ENCODE measurements at regions not wholly inside any gene's neighbourhood (a gene's known extent, or its start where the extent isn't known, plus 50 kb on each side); places are given as distances from the start of the nearest gene placed in this dataset.

DNA sequence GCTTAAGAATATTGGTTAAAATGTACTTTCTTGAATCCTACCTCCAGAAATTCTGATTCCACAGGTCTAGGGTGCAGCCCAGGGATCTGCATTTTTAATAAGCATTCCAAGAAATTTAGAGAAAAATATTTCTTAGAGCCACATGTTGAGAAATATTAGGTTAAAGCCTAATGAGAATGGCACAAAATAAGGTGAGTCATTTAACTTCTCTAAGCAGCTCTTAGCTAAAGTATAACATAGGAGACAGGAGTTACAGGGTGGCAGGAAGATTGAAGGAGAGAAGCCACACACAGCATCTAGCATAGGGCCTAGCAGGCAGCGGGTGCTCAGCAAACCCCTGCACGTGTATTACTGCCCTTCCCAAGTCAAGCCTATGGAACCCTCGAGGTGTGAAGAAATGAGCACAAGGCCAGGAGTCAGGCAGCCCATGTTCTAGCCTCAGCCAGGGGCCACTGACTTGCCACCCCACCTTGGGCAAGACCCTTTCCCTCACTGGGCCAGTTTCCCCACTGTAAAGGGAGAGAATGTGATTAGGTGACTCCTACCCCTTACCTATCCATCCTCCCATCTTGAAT is 197.1 kb upstream of the TLE3 start:
- TF ChIP-seq, protein P1, sequence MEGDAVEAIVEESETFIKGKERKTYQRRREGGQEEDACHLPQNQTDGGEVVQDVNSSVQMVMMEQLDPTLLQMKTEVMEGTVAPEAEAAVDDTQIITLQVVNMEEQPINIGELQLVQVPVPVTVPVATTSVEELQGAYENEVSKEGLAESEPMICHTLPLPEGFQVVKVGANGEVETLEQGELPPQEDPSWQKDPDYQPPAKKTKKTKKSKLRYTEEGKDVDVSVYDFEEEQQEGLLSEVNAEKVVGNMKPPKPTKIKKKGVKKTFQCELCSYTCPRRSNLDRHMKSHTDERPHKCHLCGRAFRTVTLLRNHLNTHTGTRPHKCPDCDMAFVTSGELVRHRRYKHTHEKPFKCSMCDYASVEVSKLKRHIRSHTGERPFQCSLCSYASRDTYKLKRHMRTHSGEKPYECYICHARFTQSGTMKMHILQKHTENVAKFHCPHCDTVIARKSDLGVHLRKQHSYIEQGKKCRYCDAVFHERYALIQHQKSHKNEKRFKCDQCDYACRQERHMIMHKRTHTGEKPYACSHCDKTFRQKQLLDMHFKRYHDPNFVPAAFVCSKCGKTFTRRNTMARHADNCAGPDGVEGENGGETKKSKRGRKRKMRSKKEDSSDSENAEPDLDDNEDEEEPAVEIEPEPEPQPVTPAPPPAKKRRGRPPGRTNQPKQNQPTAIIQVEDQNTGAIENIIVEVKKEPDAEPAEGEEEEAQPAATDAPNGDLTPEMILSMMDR (IDR thresholded peaks at IDR 0.05), result no peak

DNA sequence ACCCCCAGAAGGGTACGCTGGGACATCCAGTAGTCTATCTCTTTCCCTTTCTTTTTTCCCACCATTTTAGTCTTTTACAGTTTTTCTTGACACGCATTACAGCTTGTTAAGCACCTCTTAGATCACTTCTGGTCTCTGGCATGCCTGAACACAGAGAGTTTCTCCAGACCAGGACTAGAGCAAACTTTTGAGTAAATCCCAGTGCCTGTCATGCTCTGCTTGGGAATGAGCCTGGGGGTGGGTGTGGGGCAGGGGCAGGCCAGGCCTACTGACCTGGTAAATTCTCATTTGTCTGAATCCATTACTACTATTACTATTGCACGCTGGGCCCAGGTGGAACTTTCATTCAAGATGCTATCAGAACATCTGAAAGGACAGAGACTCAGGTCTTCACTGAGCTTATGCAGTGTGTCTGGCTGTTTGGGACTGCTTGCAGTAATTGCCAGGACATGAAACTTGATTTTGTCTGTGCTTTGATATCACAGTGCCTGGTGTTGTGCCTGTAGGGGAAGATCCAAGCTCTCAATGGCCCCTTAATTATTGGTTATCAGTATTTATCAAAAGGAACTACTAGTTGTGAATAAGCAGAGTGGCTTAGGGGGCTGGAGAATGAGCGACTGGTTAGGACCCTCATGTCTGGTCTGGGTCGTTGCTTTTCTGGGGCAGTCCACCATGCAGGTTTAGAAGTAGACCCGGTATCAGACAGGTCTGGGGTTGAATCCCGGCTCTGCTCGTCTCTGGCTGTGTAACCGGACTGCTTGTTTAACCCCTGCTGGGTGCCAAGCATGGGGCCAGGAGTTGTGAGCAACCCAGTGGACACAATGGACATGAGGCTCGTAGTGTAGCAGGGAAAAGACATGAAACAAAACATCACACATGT is 196.1 kb upstream of the TLE3 start:
- TF ChIP-seq, protein P1 (IDR thresholded peaks at IDR 0.05), result no peak

- TF ChIP-seq, protein P1 (IDR thresholded peaks at IDR 0.05), result no peak
Observed at GRCh38 chr15:70293138-70293537, 195.4 kb upstream of the TLE3 start.

GRCh38 chr15:70292076-70292760 is 194.5 kb upstream of the TLE3 start:
- TF ChIP-seq, protein P1 (IDR thresholded peaks at IDR 0.05), result no peak

DNA sequence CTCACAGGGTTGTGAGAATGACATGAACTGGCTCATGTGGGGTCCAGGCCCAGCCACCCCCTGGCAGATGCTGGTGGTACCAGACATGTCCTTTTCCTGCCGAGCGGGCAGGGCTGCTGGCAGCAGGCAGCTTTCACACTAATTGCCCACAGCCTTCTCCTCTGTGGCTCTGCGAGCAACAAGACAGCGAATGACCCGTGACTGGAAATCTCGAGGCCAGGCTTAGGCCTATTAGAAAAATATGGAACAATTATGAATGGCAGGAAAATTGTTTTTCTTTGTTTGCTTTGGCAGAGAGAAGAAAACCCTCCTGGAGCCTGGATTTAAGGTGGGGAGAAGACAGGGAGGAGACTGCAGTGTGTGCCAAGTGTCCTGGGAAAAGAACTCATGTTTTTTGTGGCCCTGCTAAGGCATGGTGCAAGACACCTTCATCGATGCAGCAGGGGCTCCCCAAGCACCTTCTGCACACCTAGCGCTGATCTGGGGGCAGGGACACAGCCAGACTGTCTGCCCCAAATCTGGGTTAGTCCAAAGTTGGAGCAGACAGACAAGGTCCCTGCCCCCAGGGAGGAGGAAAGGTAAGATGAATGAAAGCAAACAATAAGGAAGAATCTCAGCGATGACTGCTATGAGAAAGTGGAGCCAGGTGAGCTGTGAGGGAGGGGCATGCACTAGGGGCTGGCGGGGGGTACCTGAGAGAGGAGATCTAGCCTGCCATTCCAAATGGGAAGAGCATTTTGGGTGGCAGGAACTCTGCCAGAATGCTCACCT is 193.8 kb upstream of the TLE3 start:
- TF ChIP-seq, protein P1 (IDR thresholded peaks at IDR 0.05), result no peak

DNA sequence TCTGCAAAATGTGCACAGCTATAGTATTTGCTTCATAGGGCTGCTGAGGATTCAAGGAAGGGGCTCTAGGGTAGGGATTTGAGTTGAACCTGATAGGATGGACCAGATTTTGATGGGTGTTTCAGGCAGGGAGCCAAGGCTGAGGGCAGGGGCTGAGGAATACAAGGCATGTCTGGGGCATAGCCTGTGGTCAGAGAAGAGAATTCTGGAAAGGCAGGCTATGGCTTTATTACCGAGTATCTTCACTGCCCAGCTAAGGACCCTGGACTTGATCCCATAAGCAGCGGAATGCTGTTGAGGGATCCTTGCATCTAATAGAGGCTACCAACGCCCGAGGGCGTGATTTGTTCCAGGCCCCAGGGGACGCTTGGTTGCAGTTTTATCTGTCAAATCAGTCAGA is 193.0 kb upstream of the TLE3 start:
- TF ChIP-seq, protein P1 (IDR thresholded peaks at IDR 0.05), result no peak

All from LNCAP (cell line).